ENCODE measurements at regions not wholly inside any gene's neighbourhood (a gene's known extent, or its start where the extent isn't known, plus 50 kb on each side); places are given as distances from the start of the nearest gene placed in this dataset.
"Not testable (repeated sequence)": the region's sequence is repeated elsewhere in the genome, so short reads cannot be mapped to it uniquely, and the experiment has no call there.

- Histone ChIP-seq H3K36me3 (no peaks in the 10 kb centered on the region), H3K27me3 (no peaks in the 10 kb centered on the region), H3K9me3 (no peaks in the 10 kb centered on the region), H3K27ac (no peak overlapping the region), H3K4me1 (no peaks in the 10 kb centered on the region), H3K4me3 (no peak overlapping the region)
- DNase-seq = no peak
- intact Hi-C loops (cut with DNase I; ENCODE audit: low total_unique reads) = no loop called here
- TF ChIP-seq CTCF (IDR thresholded peaks at IDR 0.05) (no peak), POLR2A (IDR thresholded peaks at IDR 0.05) (no peak)
Observed at GRCh38 chr14:106280876-106281275, 754.5 kb downstream of the TMEM121 start.

- no peak for TF ChIP-seq POLR2A (IDR thresholded peaks at IDR 0.05)
- no peak for TF ChIP-seq CTCF (IDR thresholded peaks at IDR 0.05)
- Histone ChIP-seq H3K27ac (no peak overlapping the region), H3K27me3 (no peaks in the 10 kb centered on the region), H3K36me3 (no peaks in the 10 kb centered on the region), H3K4me3 (no peak overlapping the region), H3K4me1 (no peaks in the 10 kb centered on the region), H3K9me3 (no peaks in the 10 kb centered on the region)
- DNase-seq = no peak
- intact Hi-C loops (cut with DNase I; ENCODE audit: low total_unique reads) = no loop called here
Observed at GRCh38 chr14:106286697-106287290, 760.4 kb downstream of the TMEM121 start.

GRCh38 chr14:106287506-106287905 lies 761.1 kb downstream of the TMEM121 start:
- Histone ChIP-seq H3K4me3 (no peak overlapping the region), H3K27ac (no peak overlapping the region), H3K36me3 (no peaks in the 10 kb centered on the region), H3K27me3 (no peaks in the 10 kb centered on the region), H3K4me1 (no peaks in the 10 kb centered on the region), H3K9me3 (no peaks in the 10 kb centered on the region)
- intact Hi-C loops (cut with DNase I; ENCODE audit: low total_unique reads) = no loop called here
- DNase-seq = no peak
- TF ChIP-seq CTCF (IDR thresholded peaks at IDR 0.05) (no peak), POLR2A (IDR thresholded peaks at IDR 0.05) (no peak)

- Histone ChIP-seq H3K27me3 (no peaks in the 10 kb centered on the region), H3K27ac (no peak overlapping the region), H3K4me3 (no peak overlapping the region), H3K36me3 (no peaks in the 10 kb centered on the region), H3K4me1 (no peaks in the 10 kb centered on the region), H3K9me3 (no peaks in the 10 kb centered on the region)
- TF ChIP-seq POLR2A (IDR thresholded peaks at IDR 0.05) = no peak
- TF ChIP-seq CTCF (IDR thresholded peaks at IDR 0.05) = no peak
- no peak for DNase-seq
- intact Hi-C loops (cut with DNase I; ENCODE audit: low total_unique reads) = no loop called here
Observed at GRCh38 chr14:106291626-106292025, 765.2 kb downstream of the TMEM121 start.

- Histone ChIP-seq H3K4me3 (no peak overlapping the region), H3K27me3 (no peaks in the 10 kb centered on the region), H3K4me1 (no peaks in the 10 kb centered on the region), H3K9me3 (no peaks in the 10 kb centered on the region), H3K27ac (no peak overlapping the region), H3K36me3 (no peaks in the 10 kb centered on the region)
- no peak for TF ChIP-seq CTCF (IDR thresholded peaks at IDR 0.05)
- TF ChIP-seq POLR2A (IDR thresholded peaks at IDR 0.05) = no peak
- intact Hi-C loops (cut with DNase I; ENCODE audit: low total_unique reads) = no loop called here
- DNase-seq = no peak
Observed at GRCh38 chr14:106294324-106294723, 767.9 kb downstream of the TMEM121 start.

GRCh38 chr14:106300951-106301510 lies 774.6 kb downstream of the TMEM121 start:
- H3K4me3 ChIP-seq = not testable (repeated sequence)

GRCh38 chr14:106301609-106302008 lies 775.2 kb downstream of the TMEM121 start:
- H3K4me3 ChIP-seq; H3K36me3 ChIP-seq; H3K27me3 ChIP-seq; H3K4me1 ChIP-seq; DNase-seq; H3K9me3 ChIP-seq; H3K27ac ChIP-seq; intact Hi-C loops (cut with DNase I; ENCODE audit: low total_unique reads): not testable (repeated sequence)

More at GRCh38 chr14:106300951-106301510, 774.6 kb downstream of the TMEM121 start:
- H3K27me3 ChIP-seq; H3K9me3 ChIP-seq; H3K36me3 ChIP-seq; DNase-seq; H3K4me1 ChIP-seq; intact Hi-C loops (cut with DNase I; ENCODE audit: low total_unique reads); H3K27ac ChIP-seq: not testable (repeated sequence)
